Sigmoid colon (tissue), 6 donors: ENCODE measurements at regions not wholly inside any gene's neighbourhood (a gene's known extent, or its start where the extent isn't known, plus 50 kb on each side); places are given as distances from the start of the nearest gene placed in this dataset.

Experiments
- DNase-seq: peaks from one replicate; pipeline ENCODE4 v3.0.0-alpha.2; 2019
- H3K27ac ChIP-seq, 4 donors: fragments of 200-600 bp; sonication (generic); one replicate each; pipeline ENCODE4 v1.5.1; 2016 to 2019; ENCODE audit warnings: mild to moderate bottlenecking in 1 of 4
- H3K27me3 ChIP-seq, 3 donors: fragments of 200-600 bp; sonication (generic); one replicate each; pipeline ENCODE4 v1.5.1; 2019; ENCODE audit warnings: mild to moderate bottlenecking in 1 of 3
- H3K36me3 ChIP-seq, 4 donors: fragments of 200-600 bp; sonication (generic); one replicate each; pipeline ENCODE4 v1.5.1; 2016 to 2019
- H3K4me1 ChIP-seq, 4 donors: fragments of 200-600 bp; sonication (generic); one replicate each; pipeline ENCODE4 v1.5.1; 2017 to 2019
- H3K4me3 ChIP-seq, 4 donors: fragments of 200-600 bp; sonication (generic); one replicate each; pipeline ENCODE4 v1.5.1; 2017 to 2019; ENCODE audit warnings: mild to moderate bottlenecking in 2 of 4, moderate library complexity in 1 of 4
- H3K9me3 ChIP-seq, 4 donors: fragments of 200-600 bp in 3 of 4; sonication (generic) in 3 of 4; one replicate each; pipeline versions ENCODE4 v1.5.1 to v1.6.1; 2013 to 2019
- EP300 ChIP-seq, 4 donors: sonication (generic); formaldehyde crosslinking; IDR thresholded peaks; one replicate each; pipeline ENCODE4 v1.6.1; 2017; ENCODE audit warnings: antibody characterized with exemption in 4 of 4
- POLR2A ChIP-seq, 2 donors: fragments of 450-650 bp; IDR thresholded peaks; one replicate each; pipeline ENCODE4 v1.6.1; 2016; ENCODE audit warnings: antibody characterized with exemption in 2 of 2, mild to moderate bottlenecking in 2 of 2, moderate library complexity in 2 of 2
- POLR2AphosphoS5 ChIP-seq, 4 donors: sonication (generic); formaldehyde crosslinking; IDR thresholded peaks; one replicate each; pipeline ENCODE4 v1.6.1; 2017; ENCODE audit warnings: antibody characterized with exemption in 4 of 4
- WGBS, 2 donors: extraction: QIAGEN DNeasy Blood & Tissue Kit; methylation state at CpG; one replicate each; pipeline ENCODE4 v1.1.7; 2013; 5-methylcytosine and 5-hydroxymethylcytosine counted together
- intact Hi-C: fragments of 100-400 bp; cut with DNase I; formaldehyde crosslinking; loops from one replicate; pipeline ENCODE4 v1.15.1; 2023
- TF ChIP-seq, protein P1 (sequence below), 4 experiments: fragments of 450-650 bp in 3 of 4; fragments of 200-600 bp in 1 of 4; IDR thresholded peaks; one replicate each; pipeline ENCODE4 v1.5.1; 2016 to 2019; ENCODE audit warnings: antibody characterized with exemption in 4 of 4, mild to moderate bottlenecking in 3 of 4, moderate library complexity in 2 of 4
- donor health status: healthy with polysubstance abuse.
- donor health status: healthy.

DNA sequence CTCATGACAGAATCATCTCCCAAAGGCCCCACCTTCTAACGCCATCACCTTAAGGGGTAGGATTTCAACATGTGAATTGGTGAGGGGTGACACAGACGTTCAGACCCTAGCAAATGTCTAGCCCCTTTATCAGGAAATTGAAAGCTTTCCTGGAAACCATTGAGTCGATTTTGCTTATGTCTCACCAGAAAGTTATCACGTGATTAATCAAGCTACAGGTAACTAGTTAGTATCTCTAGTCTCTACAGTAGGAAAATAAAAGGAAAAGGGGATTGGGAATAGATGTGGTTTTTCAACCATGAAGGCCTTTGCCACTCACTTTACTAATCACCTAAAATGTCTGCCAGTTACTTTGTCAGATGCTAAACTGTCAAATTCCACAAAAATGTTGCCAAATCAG is 1133.0 kb downstream of the PDHA2 start:
- no peaks in the 10 kb centered on the region for H3K27me3 ChIP-seq
- H3K4me1 ChIP-seq: no peaks in the 10 kb centered on the region
- H3K9me3 ChIP-seq: no peaks in the 10 kb centered on the region
- H3K27ac ChIP-seq: no peak overlapping the region
- H3K36me3 ChIP-seq: no peaks in the 10 kb centered on the region
- WGBS, 2 donors: 81 to 83% methylated on average over 4 of the region's 4 CpGs
- no peak overlapping the region for H3K4me3 ChIP-seq
- no peak for DNase-seq
- no peak for TF ChIP-seq POLR2AphosphoS5 (IDR thresholded peaks at IDR 0.05)
- TF ChIP-seq POLR2A (IDR thresholded peaks at IDR 0.05): no peak
- TF ChIP-seq EP300 (IDR thresholded peaks at IDR 0.05): no peak
- TF ChIP-seq, protein P1, sequence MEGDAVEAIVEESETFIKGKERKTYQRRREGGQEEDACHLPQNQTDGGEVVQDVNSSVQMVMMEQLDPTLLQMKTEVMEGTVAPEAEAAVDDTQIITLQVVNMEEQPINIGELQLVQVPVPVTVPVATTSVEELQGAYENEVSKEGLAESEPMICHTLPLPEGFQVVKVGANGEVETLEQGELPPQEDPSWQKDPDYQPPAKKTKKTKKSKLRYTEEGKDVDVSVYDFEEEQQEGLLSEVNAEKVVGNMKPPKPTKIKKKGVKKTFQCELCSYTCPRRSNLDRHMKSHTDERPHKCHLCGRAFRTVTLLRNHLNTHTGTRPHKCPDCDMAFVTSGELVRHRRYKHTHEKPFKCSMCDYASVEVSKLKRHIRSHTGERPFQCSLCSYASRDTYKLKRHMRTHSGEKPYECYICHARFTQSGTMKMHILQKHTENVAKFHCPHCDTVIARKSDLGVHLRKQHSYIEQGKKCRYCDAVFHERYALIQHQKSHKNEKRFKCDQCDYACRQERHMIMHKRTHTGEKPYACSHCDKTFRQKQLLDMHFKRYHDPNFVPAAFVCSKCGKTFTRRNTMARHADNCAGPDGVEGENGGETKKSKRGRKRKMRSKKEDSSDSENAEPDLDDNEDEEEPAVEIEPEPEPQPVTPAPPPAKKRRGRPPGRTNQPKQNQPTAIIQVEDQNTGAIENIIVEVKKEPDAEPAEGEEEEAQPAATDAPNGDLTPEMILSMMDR (IDR thresholded peaks at IDR 0.05): no peak
- intact Hi-C loops: no loop called here

DNA sequence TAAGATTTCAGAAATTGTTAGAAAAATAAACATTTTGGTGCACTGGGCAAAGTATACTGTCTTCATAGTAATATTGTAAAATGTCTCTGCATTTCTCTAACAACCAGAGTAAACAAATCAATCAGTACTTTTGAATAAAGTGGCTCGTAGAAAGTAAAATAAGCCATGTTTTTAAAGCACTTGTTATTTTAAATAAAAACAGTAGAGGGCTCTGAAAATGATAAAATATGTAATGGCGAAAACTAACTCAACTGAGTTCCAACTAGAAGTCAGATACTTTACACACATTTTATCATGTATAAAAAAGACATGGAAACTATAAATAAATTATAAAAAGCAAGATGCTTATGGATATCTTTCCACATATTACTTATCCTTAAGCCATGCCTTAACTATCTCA is 1134.4 kb downstream of the PDHA2 start:
- H3K4me1 ChIP-seq: no peaks in the 10 kb centered on the region
- intact Hi-C loops: no loop called here
- no peak for TF ChIP-seq POLR2A (IDR thresholded peaks at IDR 0.05)
- no peak for TF ChIP-seq EP300 (IDR thresholded peaks at IDR 0.05)
- TF ChIP-seq, protein P1 (IDR thresholded peaks at IDR 0.05): no peak
- TF ChIP-seq POLR2AphosphoS5 (IDR thresholded peaks at IDR 0.05): no peak
- no peaks in the 10 kb centered on the region for H3K27me3 ChIP-seq
- no peak overlapping the region for H3K4me3 ChIP-seq
- H3K36me3 ChIP-seq: no peaks in the 10 kb centered on the region
- no peak for DNase-seq
- H3K27ac ChIP-seq: no peak overlapping the region
- WGBS, 2 donors: 53 to 79% methylated on average over 2 of the region's 2 CpGs
- H3K9me3 ChIP-seq: no peaks in the 10 kb centered on the region

DNA sequence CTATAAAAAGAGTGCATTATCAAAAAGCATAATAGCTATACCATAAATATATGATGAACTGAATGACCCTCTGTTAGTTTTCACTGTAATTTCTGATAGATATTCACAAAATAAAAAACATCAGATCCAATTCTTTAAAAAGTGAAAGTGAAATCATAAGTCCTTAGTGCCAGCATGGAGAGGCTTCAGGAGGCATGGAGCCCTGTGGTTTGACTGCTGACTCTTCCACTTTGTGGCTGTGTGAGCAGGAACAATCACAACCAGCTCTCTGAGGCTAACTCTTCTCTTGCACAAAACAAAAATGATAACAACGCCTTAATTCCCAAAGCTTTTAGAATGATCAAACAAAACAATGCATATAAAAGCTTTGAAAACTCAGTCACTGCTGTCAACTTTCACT is 1143.9 kb downstream of the PDHA2 start:
- Histone ChIP-seq H3K27me3 (no peaks in the 10 kb centered on the region), H3K4me3 (no peak overlapping the region), H3K9me3 (no peaks in the 10 kb centered on the region), H3K4me1 (no peaks in the 10 kb centered on the region), H3K36me3 (no peaks in the 10 kb centered on the region), H3K27ac (no peak overlapping the region)
- intact Hi-C loops: no loop called here
- no peak for DNase-seq
- TF ChIP-seq, protein P1 (IDR thresholded peaks at IDR 0.05): no peak
- no peak for TF ChIP-seq POLR2AphosphoS5 (IDR thresholded peaks at IDR 0.05)
- TF ChIP-seq POLR2A (IDR thresholded peaks at IDR 0.05): no peak
- no peak for TF ChIP-seq EP300 (IDR thresholded peaks at IDR 0.05)
- 48 to 73% methylated on average over 1 of the region's 1 CpG for WGBS, 2 donors

DNA sequence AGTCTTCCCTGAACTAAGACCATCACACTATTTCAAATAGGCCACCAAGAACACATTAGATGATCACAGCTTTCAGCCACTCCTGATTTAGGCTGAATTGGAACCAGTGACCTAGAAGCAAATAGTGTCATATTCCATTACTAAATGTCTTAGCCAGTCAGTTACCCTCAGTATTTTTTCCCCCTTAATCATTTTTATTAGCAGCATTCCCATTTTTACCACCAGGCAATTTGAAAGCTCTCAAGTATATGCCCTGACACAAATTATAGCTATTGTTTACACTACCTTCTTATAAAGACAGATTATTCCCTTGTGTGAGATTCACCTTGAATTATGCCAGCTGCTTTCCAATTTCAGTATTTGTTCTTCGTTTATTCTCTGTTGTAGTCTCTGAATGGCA is 1146.9 kb downstream of the PDHA2 start:
- WGBS, 2 donors: 38 to 79% methylated on average over 1 of the region's 1 CpG
- H3K4me1 ChIP-seq: no peaks in the 10 kb centered on the region
- no peak for DNase-seq
- no peaks in the 10 kb centered on the region for H3K36me3 ChIP-seq
- TF ChIP-seq, protein P1 (IDR thresholded peaks at IDR 0.05): no peak
- TF ChIP-seq POLR2A (IDR thresholded peaks at IDR 0.05) (no peak), POLR2AphosphoS5 (IDR thresholded peaks at IDR 0.05) (no peak), EP300 (IDR thresholded peaks at IDR 0.05) (no peak)
- H3K9me3 ChIP-seq: no peaks in the 10 kb centered on the region
- no peaks in the 10 kb centered on the region for H3K27me3 ChIP-seq
- no peak overlapping the region for H3K27ac ChIP-seq
- intact Hi-C loops: no loop called here
- no peak overlapping the region for H3K4me3 ChIP-seq

DNA sequence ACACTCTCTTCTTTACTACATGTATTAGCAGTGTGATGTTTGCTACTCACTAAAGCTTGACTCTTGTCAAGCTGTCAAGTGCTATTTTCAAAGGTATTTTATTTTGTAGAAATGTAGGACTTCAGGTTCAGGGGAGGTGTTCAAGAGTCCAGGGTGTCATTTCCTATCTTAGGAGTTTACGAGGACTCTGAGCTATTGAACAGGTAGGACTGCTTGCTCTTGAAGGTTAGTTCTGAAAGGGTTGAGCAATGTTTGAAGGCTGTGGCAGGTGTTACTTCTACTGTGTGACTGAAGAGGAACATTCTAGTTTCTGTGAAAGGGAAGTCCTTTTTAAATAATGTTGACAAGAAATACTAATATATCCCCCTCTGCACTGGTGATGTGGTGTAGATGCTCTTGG is 1151.2 kb downstream of the PDHA2 start:
- intact Hi-C loops: no loop called here
- H3K27me3 ChIP-seq: no peaks in the 10 kb centered on the region
- TF ChIP-seq, protein P1 (IDR thresholded peaks at IDR 0.05): no peak
- no peak for TF ChIP-seq POLR2A (IDR thresholded peaks at IDR 0.05)
- TF ChIP-seq POLR2AphosphoS5 (IDR thresholded peaks at IDR 0.05): no peak
- no peak for TF ChIP-seq EP300 (IDR thresholded peaks at IDR 0.05)
- 81 to 85% methylated on average over 1 of the region's 1 CpG for WGBS, 2 donors
- H3K9me3 ChIP-seq: no peaks in the 10 kb centered on the region
- DNase-seq: no peak
- no peaks in the 10 kb centered on the region for H3K36me3 ChIP-seq
- no peaks in the 10 kb centered on the region for H3K4me1 ChIP-seq
- no peak overlapping the region for H3K27ac ChIP-seq
- no peak overlapping the region for H3K4me3 ChIP-seq
